HL-60 (cell line): ENCODE measurements at regions not wholly inside any gene's neighbourhood (a gene's known extent, or its start where the extent isn't known, plus 50 kb on each side); places are given as distances from the start of the nearest gene placed in this dataset.

ENCODE experiments used
- POLR2AphosphoS5 ChIP-seq: IDR thresholded peaks from 2 replicates; pipeline ENCODE4 v1.6.1; 2012; ENCODE audit warnings: low read depth
- SPI1 ChIP-seq: IDR thresholded peaks from 2 replicates; pipeline ENCODE4 v1.6.1; 2012; ENCODE audit warnings: low read depth, mild to moderate bottlenecking, borderline replicate concordance
- TF ChIP-seq, protein P1 (sequence below): IDR thresholded peaks from one replicate; pipeline ENCODE4 v1.5.1; 2011; ENCODE audit warnings: low read length, control low read depth, inconsistent platforms; ENCODE audit not compliant: insufficient read depth
- TF ChIP-seq, protein P2 (sequence below): IDR thresholded peaks from 2 replicates; pipeline ENCODE4 v1.6.1; 2012; ENCODE audit warnings: low read depth; ENCODE audit not compliant: insufficient replicate concordance

DNA sequence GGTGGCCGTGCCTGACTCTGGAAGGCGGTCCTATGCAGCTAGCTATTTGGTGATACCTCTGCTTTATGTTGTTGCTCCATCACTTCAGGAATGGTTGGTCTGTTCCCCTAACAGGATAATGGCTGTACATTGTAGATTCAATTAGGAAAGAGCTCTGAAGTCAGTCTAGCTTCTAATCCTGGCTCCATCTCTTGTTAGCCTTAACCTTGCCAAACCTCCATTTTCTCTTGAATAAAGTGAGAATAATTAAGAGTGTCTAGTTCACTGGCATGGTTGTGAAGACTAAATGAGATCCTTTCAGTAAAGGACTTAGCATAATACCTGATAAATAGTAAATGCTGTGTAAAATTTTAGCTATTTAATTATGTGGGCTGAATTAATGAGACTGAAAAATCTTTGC lies 262.5 kb upstream of the ARHGAP20 start:
- TF ChIP-seq POLR2AphosphoS5 = no peak
- TF ChIP-seq, protein P1, sequence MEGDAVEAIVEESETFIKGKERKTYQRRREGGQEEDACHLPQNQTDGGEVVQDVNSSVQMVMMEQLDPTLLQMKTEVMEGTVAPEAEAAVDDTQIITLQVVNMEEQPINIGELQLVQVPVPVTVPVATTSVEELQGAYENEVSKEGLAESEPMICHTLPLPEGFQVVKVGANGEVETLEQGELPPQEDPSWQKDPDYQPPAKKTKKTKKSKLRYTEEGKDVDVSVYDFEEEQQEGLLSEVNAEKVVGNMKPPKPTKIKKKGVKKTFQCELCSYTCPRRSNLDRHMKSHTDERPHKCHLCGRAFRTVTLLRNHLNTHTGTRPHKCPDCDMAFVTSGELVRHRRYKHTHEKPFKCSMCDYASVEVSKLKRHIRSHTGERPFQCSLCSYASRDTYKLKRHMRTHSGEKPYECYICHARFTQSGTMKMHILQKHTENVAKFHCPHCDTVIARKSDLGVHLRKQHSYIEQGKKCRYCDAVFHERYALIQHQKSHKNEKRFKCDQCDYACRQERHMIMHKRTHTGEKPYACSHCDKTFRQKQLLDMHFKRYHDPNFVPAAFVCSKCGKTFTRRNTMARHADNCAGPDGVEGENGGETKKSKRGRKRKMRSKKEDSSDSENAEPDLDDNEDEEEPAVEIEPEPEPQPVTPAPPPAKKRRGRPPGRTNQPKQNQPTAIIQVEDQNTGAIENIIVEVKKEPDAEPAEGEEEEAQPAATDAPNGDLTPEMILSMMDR = no peak
- TF ChIP-seq, protein P2, sequence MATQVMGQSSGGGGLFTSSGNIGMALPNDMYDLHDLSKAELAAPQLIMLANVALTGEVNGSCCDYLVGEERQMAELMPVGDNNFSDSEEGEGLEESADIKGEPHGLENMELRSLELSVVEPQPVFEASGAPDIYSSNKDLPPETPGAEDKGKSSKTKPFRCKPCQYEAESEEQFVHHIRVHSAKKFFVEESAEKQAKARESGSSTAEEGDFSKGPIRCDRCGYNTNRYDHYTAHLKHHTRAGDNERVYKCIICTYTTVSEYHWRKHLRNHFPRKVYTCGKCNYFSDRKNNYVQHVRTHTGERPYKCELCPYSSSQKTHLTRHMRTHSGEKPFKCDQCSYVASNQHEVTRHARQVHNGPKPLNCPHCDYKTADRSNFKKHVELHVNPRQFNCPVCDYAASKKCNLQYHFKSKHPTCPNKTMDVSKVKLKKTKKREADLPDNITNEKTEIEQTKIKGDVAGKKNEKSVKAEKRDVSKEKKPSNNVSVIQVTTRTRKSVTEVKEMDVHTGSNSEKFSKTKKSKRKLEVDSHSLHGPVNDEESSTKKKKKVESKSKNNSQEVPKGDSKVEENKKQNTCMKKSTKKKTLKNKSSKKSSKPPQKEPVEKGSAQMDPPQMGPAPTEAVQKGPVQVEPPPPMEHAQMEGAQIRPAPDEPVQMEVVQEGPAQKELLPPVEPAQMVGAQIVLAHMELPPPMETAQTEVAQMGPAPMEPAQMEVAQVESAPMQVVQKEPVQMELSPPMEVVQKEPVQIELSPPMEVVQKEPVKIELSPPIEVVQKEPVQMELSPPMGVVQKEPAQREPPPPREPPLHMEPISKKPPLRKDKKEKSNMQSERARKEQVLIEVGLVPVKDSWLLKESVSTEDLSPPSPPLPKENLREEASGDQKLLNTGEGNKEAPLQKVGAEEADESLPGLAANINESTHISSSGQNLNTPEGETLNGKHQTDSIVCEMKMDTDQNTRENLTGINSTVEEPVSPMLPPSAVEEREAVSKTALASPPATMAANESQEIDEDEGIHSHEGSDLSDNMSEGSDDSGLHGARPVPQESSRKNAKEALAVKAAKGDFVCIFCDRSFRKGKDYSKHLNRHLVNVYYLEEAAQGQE = no peak
- TF ChIP-seq SPI1 = no peak
